Activated T-helper 2 cell treated with anti-CD3 and anti-CD28 coated beads, Interferon-gamma antibody, Interleukin-2, Interleukin-4, amounts not matched to agents 10 μg/mL and 5 μg/mL and 100 μg/mL, durations not matched to agents 14 hours and 24 hours and 36 hours (primary cell): ENCODE measurements at regions not wholly inside any gene's neighbourhood (a gene's known extent, or its start where the extent isn't known, plus 50 kb on each side); places are given as distances from the start of the nearest gene placed in this dataset.
A peak's percentile ranks its signal among the peaks of the same experiment; 100 is the strongest.

ENCODE experiments used
- DNase-seq: peaks from one replicate; pipeline ENCODE4 v3.0.0; 2021; ENCODE audit warnings: low spot score
- H3K27ac Mint-ChIP-seq: one replicate; pipeline ENCODE4 v1.8.0; 2021; ENCODE audit warnings: mixed read lengths
- H3K27me3 Mint-ChIP-seq: one replicate; pipeline ENCODE4 v1.8.0; 2021; ENCODE audit warnings: low read depth, mixed read lengths
- H3K36me3 Mint-ChIP-seq: one replicate; pipeline ENCODE4 v1.8.0; 2021; ENCODE audit warnings: low read depth, mixed read lengths
- H3K4me1 Mint-ChIP-seq: one replicate; pipeline ENCODE4 v1.8.0; 2021; ENCODE audit warnings: low read depth, mixed read lengths
- H3K4me3 Mint-ChIP-seq: one replicate; pipeline ENCODE4 v1.8.0; 2021; ENCODE audit warnings: low read depth, mild to moderate bottlenecking, moderate library complexity, mixed read lengths
- H3K9me3 Mint-ChIP-seq: one replicate; pipeline ENCODE4 v1.8.0; 2021; ENCODE audit warnings: mixed read lengths
- intact Hi-C: fragments of 100-400 bp; cut with micrococcal nuclease; formaldehyde crosslinking; loops from one replicate; pipeline ENCODE4 v1.15.1; 2023

DNA sequence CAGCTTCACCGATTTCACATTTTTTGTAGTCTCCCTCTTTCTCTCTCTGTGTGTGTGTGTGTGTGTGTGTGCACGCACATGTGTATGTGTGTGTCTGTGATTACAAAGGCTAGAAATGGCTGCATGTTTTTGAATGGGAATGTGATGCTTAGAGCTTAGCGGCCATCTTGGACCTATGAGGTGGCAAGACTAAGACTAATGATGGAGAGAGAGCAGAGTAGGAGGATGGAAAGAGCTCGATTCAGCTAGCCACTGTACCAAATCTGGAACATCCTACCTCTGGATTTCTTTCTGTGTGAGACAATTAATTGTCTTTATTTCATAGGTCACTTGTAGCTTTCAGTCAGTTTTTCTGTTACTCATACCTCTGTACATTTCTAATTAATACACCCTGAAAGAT is 205.1 kb downstream of the PCSK1 start:
- DNase-seq = no peak
- H3K4me1 Mint-ChIP-seq = peaks cover 3% of the 10 kb centered on the region
- H3K27ac Mint-ChIP-seq = no peak overlapping the region
- peaks cover 3% of the 10 kb centered on the region for H3K9me3 Mint-ChIP-seq
- intact Hi-C loops = loop anchor here (10.0 kb wide), 1 partner anchor 107 kb away; no protein-coding TSS in a partner anchor
- peaks cover 4% of the 10 kb centered on the region for H3K27me3 Mint-ChIP-seq
- no peaks in the 10 kb centered on the region for H3K36me3 Mint-ChIP-seq
- no peak overlapping the region for H3K4me3 Mint-ChIP-seq

DNA sequence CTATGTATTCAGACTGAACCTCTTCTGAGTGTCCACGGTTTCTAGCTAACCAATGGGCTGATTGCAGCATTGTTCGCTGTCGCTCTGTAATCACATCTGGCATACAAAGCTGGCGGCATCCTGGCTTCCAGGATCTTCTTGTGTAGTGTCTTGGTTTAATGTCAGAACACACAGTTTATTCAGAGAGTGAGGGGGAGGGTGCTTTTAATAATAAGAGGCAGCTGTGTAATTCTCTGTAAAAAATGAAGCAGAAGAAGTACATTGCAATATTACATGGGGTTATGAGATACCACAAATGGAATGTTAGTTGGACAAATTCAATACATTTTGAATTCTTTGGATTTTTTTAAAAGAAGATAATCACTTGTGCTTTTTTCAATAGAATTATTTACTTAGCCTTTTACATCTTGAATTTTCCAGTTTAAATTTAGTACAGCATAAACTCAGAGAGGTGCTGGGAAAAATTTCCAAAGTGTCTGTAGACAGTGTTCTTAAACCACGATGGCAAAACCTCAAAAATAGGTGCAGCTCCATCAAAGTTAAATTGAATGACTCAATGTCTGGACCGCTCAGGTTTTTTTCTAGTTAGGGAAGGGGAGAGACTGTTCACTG is 206.0 kb downstream of the PCSK1 start:
- no peak overlapping the region for H3K4me3 Mint-ChIP-seq
- H3K9me3 Mint-ChIP-seq = peaks cover 8% of the 10 kb centered on the region
- H3K36me3 Mint-ChIP-seq = no peaks in the 10 kb centered on the region
- H3K27ac Mint-ChIP-seq = no peak overlapping the region
- peaks cover 4% of the 10 kb centered on the region for H3K27me3 Mint-ChIP-seq
- intact Hi-C loops = loop anchor here (10.0 kb wide), 1 partner anchor 108 kb away; no protein-coding TSS in a partner anchor
- peaks cover 3% of the 10 kb centered on the region for H3K4me1 Mint-ChIP-seq
- no peak for DNase-seq

DNA sequence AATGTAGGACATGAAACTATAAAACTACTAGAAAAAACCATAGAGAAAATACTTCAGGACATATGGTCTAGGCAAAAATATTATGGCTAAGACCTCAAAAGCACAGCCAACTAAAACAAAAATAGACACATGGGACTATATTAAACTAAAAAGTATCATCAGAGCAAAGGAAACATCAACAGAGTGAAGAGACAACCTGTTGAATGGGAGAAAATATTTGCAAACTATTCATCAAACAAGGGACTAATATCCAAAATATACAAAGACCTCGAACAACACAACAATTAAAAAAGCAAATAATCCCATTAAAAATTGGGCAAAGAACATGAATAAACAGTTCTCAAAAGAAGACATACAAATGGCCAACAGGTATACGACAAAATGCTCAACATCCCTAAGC is 210.9 kb downstream of the PCSK1 start:
- H3K36me3 Mint-ChIP-seq = no peaks in the 10 kb centered on the region

DNA sequence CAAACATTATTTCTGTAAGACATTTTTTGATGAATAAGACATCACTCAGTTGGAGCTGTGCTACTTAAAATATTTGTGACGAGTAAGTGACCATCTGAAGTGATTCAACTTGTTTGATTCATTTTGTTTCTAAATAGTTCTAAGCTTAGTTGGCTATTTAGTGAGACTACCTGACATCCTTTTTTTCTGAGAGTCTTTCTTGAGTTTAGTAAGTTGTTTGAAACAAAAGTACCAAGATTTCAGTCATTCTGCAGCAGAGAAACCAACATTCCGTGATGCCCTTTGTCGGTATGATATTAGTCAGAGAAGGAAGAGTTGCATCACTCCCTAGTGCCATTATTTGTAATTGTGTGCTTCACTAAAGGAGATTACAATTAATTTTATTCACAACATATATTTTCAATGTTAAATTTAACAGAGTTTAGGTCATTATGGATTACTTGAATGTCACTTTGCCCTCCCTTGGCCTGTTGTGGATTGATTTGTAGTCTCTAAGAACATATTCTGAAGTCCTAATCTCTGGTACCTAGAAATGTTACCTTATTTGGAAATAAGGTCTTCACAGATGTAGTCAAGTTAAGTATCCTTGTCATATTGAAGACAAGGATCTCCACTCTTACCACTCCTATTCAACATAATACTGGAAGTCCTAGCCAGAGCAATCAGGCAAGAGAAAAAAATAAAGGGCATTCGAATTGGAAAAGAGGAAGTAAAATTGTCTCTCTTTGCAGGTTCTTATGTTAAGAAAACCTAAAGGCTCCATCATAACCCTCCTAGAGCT is 212.2 kb downstream of the PCSK1 start:
- Mint-ChIP-seq H3K36me3 (no peaks in the 10 kb centered on the region), H3K4me1 (peaks cover 15% of the 10 kb centered on the region), H3K27ac (peak overlapping the region; percentile 64), H3K9me3 (peaks cover 12% of the 10 kb centered on the region), H3K27me3 (no peaks in the 10 kb centered on the region), H3K4me3 (no peak overlapping the region)
- DNase-seq = no peak
- intact Hi-C loops = loop anchor here (1.0 to 10.0 kb wide), 6 partner anchors 60 to 350 kb away; no protein-coding TSS in a partner anchor

More for the DNA sequence above, 210.9 kb downstream of the PCSK1 start:
- Mint-ChIP-seq H3K4me1 (peaks cover 15% of the 10 kb centered on the region), H3K27ac (no peak overlapping the region), H3K27me3 (no peaks in the 10 kb centered on the region), H3K9me3 (peaks cover 12% of the 10 kb centered on the region), H3K4me3 (no peak overlapping the region)
- no peak for DNase-seq
- intact Hi-C loops = loop anchor here (5.0 to 10.0 kb wide), 2 partner anchors 113 to 155 kb away; no protein-coding TSS in a partner anchor

DNA sequence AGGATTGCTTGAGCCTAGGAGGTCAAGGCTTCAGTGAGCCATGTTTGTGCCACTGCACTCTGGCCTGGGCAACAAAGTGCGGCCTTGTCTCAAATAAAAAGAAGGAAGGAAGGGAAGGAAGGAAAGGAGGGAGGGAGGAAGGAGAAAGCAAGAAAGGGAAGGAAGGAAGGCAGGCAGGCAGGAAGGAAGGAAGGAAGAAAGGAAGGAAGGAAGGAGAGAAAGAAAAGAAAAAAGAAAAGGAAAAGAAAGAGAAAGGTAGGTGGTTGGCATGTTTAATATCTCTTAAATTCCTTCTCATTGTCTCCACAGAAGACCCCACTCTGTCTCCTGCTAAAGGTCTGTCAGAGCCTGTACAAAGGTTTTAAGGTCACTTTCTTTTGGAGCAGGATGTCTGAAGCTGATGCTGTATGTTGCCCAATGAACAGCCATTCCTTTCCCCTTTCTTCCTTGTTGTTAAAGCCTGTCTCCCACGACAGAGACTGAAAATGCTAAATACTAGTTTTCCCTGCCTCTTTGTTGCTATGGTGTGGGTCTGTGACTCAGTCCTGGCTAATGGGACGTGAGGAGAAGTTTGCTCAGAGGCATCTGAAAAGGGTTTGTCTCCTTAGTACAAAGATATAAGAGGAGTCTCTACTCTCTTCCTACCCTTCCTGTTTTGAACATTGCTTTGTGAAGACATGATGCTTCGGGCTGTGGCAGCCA is 213.3 kb downstream of the PCSK1 start:
- Mint-ChIP-seq H3K4me1 (peaks cover 15% of the 10 kb centered on the region), H3K4me3 (no peak overlapping the region), H3K9me3 (peaks cover 12% of the 10 kb centered on the region), H3K27ac (peak overlapping the region; percentile 64), H3K27me3 (no peaks in the 10 kb centered on the region), H3K36me3 (no peaks in the 10 kb centered on the region)
- no peak for DNase-seq
- intact Hi-C loops = loop anchor here (1.0 to 10.0 kb wide), 6 partner anchors 61 to 349 kb away; no protein-coding TSS in a partner anchor

DNA sequence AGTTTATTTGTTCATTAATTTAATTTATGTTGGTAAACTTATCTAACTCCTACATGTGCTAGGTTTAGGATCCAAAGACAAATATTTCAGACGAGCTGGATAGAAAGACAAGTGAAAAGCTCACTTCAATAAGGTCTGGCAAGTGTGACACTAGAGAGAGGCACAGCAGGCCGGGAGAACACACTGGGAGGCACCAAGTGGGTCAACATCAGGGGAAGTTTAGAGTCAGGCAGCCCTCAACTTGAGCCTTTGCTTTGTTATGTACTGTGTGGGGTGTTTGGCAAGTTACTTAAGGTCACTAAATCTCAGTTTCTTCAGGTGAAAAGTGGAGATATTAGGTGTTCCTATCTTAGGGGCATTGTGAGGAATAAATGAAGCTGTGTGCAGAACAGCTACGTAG is 214.4 kb downstream of the PCSK1 start:
- no peaks in the 10 kb centered on the region for H3K36me3 Mint-ChIP-seq
- H3K9me3 Mint-ChIP-seq = peaks cover 12% of the 10 kb centered on the region
- H3K27me3 Mint-ChIP-seq = no peaks in the 10 kb centered on the region
- H3K4me3 Mint-ChIP-seq = no peak overlapping the region
- DNase-seq = no peak
- no peak overlapping the region for H3K27ac Mint-ChIP-seq
- intact Hi-C loops = no loop called here
- H3K4me1 Mint-ChIP-seq = peaks cover 15% of the 10 kb centered on the region

DNA sequence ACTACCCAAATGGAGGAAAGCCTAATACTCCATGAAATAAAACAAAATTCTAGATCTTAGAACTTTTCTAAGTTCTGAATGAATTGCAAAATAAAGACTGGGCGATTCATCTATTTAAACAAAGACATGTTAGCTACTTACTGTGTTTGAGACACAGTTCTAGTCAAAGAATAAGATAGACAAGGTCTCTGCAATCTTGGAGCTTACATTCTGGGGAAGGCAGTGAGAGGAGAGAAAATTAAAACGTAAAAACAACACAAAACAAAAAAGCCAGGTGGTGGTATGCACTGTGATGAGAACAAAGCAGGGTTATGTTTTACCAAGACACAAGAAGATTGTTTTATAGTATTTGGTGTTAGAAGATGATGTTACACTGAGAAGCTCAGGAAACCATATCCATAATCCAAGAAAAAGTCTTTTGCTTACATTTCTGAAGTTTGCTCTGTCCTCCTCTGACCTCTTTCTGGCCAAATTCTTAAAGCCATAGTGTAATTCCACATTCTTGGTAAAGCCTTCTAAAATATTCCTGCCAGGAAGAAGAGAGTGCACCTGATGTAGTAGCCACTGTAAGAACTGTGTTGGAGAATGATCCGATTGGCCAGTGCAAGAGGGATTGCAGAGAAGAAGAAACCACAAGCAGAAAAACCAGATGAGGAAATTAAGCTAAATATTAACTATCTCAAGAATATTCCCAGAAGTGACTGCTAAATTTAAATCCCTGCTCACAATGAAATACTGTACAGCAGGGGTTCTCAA is 218.4 kb downstream of the PCSK1 start:
- no peak for DNase-seq
- Mint-ChIP-seq H3K27ac (no peak overlapping the region), H3K4me1 (peaks cover 4% of the 10 kb centered on the region), H3K9me3 (no peaks in the 10 kb centered on the region), H3K4me3 (no peak overlapping the region), H3K27me3 (peaks cover 8% of the 10 kb centered on the region), H3K36me3 (no peaks in the 10 kb centered on the region)
- intact Hi-C loops = no loop called here

DNA sequence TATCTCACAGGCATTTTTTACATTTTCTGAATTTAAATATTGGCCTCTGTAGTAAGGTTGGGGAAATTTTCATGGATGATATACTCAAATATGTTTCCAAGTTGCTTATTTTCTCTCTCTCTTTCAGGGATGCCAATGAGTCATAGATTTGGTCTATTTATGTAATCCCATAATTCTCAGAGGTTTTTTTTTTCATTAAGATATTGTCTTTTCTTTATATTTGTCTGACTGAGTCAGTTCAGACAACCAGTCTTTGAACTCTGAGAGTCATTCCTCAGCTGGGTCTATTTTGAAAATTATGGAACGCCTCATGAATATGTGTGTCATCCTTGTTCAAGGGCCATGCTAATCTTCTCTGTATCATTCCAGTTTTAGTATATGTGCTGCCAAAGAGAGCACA is 223.2 kb downstream of the PCSK1 start:
- Mint-ChIP-seq H3K4me1 (no peaks in the 10 kb centered on the region), H3K27ac (no peak overlapping the region), H3K36me3 (no peaks in the 10 kb centered on the region), H3K27me3 (peaks cover 8% of the 10 kb centered on the region), H3K9me3 (peaks cover 23% of the 10 kb centered on the region), H3K4me3 (no peak overlapping the region)
- DNase-seq = no peak
- intact Hi-C loops = no loop called here

DNA sequence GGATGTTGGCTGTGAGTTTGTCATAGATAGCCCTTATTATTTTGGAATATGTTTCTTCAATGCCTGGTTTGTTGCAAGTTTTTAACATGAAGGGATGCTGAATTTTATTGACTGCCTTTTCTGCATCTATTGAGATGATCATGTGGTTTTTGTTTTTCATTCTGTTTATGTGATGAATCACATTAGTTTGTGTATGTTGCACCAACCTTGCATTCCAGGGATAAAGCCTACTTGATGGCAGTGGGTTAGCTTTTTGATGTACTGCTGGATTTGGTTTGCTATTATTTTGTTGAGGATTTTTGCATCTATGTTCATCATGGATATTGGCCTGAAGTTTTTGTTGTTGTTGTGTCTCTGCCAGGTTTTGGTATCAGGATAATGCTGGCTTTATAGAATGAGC is 225.6 kb downstream of the PCSK1 start:
- Mint-ChIP-seq H3K9me3 (peaks cover 23% of the 10 kb centered on the region), H3K27ac (no peak overlapping the region), H3K4me3 (no peak overlapping the region), H3K4me1 (no peaks in the 10 kb centered on the region), H3K27me3 (peaks cover 10% of the 10 kb centered on the region), H3K36me3 (no peaks in the 10 kb centered on the region)
- intact Hi-C loops = no loop called here
- DNase-seq = no peak

DNA sequence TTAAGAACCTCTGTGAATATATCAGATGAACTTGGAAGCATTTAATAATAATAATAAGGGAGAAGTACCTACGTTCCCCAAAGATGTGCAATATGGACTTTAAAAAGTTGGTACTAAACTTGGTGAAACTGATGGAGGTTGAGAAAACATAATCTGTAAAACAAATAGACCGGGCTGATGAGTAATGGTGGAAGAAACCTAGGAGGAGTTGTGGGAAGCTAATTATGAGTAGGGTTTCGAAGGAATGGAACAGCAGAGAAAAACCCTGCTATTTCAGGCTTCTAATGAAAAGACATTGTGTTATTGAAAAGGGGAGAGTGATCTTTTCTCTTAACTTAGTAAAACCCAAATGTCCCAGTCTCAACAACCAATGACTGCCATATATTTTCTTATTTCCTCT is 229.3 kb downstream of the PCSK1 start:
- peaks cover 23% of the 10 kb centered on the region for H3K9me3 Mint-ChIP-seq
- no peaks in the 10 kb centered on the region for H3K36me3 Mint-ChIP-seq
- H3K4me1 Mint-ChIP-seq = no peaks in the 10 kb centered on the region
- peaks cover 3% of the 10 kb centered on the region for H3K27me3 Mint-ChIP-seq
- H3K4me3 Mint-ChIP-seq = no peak overlapping the region
- intact Hi-C loops = no loop called here
- H3K27ac Mint-ChIP-seq = no peak overlapping the region
- no peak for DNase-seq

DNA sequence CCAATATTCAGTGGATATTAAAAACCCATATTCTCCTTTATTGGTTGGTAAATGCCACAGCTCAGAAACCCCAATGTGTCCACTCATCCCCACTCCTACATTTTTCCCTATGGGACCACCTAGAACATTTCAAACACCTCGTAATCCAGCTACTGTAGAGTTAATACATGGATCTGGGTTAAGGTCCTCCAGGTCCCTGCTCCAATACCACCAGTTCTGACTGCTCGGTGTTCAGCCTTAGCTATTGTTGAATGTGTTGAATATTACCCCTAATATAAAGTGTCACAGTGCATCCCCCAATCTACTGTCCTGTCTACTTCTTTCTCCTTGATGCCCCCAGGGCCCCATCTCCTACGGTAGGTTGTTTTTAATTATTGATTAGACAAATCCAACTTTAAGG is 231.5 kb downstream of the PCSK1 start:
- Mint-ChIP-seq H3K4me1 (no peaks in the 10 kb centered on the region), H3K36me3 (no peaks in the 10 kb centered on the region), H3K4me3 (no peak overlapping the region), H3K27me3 (peaks cover 6% of the 10 kb centered on the region), H3K27ac (no peak overlapping the region), H3K9me3 (peaks cover 2% of the 10 kb centered on the region)
- no peak for DNase-seq
- intact Hi-C loops = no loop called here

DNA sequence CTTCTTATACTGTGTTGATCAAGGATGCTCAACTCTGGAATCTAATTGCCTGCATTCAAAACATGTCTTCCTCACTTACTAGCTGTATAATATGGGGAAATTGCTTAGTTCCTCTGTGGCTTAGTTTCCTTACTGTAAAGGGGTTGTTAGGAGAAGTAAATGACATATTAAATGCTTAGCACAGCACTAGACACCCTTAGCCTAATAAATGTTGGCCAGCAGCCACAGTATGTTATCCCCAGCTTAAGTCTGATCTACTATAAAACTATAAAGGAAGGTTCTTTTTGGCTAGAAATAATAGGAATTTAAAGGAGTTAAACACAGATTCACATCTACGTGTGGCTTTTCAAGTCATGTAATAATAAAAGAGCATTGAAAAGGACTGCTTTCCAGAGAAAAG is 232.4 kb downstream of the PCSK1 start:
- no peaks in the 10 kb centered on the region for H3K4me1 Mint-ChIP-seq
- no peak overlapping the region for H3K4me3 Mint-ChIP-seq
- H3K36me3 Mint-ChIP-seq = no peaks in the 10 kb centered on the region
- no peak overlapping the region for H3K27ac Mint-ChIP-seq
- H3K27me3 Mint-ChIP-seq = peaks cover 6% of the 10 kb centered on the region
- no peaks in the 10 kb centered on the region for H3K9me3 Mint-ChIP-seq
- DNase-seq = no peak
- intact Hi-C loops = no loop called here
